GM18499 (cell line): ENCODE measurements at regions not wholly inside any gene's neighbourhood (a gene's known extent, or its start where the extent isn't known, plus 50 kb on each side); places are given as distances from the start of the nearest gene placed in this dataset.
"Not testable (repeated sequence)": the region's sequence is repeated elsewhere in the genome, so short reads cannot be mapped to it uniquely, and the experiment has no call there.

ENCODE experiments used
- ATAC-seq: cut with Tn5 transposase; IDR thresholded peaks from one replicate; pipeline ENCODE4 v1.9.1; 2021; ENCODE audit warnings: moderate number of reproducible peaks; ENCODE audit not compliant: insufficient read depth, unreplicated experiment

DNA sequence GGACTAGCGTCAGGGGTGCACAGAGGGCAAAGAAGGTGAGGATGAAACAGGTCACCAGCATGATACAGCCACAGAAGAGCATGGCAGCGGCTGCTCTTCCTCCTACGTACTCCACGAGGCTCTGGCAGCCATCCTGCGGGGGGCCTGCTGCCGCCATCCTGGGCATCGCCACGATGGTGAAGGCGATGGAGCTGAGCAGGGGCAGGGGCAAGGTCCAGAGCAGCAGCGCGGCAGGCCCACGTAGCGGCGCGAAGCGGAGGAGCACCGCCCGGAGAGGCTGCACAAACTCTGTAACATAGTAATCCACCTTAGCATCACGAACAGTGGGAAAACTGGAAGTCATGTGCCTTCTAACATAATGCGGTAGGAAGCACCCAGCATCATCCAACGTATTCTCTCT, 491.6 kb downstream of the PYDC2 start:
- ATAC-seq, result no peak

DNA sequence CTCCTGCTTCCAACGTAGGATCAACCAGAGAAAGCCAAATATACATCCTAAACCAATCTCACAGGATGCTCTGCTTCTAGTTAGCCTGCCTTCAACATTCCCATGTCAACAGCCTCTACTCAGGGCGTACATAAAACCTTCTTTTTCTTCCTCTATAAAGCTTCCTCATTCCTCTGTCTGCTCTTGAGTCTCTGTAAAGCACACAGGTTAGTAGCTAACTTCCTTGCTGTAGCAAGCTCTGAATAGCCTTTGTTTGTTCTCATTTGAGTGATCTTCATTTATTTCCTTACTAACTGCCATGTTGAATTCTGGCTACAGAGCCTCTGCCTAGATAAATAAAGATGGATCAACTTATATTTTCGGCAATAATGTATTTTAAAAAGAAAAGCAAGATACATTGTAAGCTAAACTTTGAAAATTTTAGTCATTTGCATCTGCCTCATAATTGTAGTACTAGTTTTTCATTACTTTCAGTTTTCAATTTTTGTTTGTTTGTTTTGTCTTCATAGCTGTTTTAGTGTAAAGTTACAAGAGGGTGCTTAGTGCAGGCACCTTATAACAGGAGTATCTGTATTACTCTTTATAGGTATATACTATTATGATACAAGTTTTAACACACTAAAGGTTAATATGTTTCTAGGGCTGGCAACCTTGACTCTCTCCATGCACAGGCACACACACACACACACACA, 498.2 kb downstream of the PYDC2 start:
- ATAC-seq, result no peak

DNA sequence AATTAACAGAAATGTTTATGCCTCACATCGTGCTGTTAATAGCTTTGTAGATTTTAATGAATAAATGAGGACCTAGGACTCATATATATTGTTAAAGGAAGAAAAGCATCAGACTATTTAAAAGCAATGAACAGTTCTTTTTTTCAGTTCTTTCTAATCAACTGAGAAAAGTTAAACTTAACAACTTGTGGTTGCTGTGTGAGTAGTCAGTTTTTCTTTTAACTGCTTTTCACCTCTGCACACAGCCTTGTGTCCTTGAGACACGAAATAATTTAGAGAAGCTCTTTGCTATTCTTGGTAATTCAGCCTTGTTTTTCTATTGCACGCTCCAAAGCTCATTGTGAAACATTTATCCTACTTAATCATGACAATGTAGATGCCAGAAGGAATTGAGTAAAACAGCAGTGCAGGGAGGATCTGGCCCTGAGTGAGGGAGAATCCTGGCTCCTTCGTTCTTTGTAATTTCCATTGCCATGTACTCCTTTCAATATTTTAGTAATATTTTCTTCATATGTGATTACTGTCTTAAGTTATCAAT, 499.0 kb downstream of the PYDC2 start:
- ATAC-seq, result no peak

DNA sequence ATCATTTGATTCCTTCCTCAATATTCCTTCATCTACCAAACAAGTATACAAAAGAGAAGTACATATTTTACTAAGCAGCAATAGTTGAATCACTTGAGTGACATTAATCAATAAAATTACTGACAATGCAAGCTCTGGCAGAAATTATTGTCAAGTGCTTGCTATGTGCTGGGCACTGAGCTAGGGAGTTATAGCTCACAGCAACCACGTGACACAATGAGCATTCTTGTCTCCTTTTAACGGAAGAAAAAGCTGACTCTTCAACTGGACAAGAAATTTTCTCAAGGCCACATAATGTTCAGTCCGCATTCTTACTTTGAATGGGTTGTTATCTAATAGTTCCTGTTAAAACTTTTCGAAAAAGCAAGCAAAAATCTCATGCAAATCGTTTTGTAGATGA, 500.1 kb downstream of the PYDC2 start:
- no peak for ATAC-seq

DNA sequence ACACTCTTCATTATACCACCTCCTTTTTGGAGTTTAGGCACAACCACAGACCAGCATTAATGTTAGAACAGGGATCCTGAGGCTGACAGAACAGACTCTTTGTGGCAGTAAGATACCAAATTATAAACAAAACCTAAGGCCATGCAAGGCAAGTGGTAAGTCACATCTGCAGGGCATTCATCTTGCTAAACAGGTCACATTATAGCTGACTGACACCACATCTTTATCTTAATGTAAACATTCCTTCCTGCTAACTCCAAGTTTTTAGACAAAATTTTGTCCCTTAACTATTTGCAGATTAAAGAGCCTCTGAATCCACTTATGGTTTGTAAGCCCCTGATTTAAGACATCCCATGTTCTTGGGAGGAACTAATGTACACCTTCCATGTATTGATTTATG, 500.6 kb downstream of the PYDC2 start:
- ATAC-seq, result no peak

DNA sequence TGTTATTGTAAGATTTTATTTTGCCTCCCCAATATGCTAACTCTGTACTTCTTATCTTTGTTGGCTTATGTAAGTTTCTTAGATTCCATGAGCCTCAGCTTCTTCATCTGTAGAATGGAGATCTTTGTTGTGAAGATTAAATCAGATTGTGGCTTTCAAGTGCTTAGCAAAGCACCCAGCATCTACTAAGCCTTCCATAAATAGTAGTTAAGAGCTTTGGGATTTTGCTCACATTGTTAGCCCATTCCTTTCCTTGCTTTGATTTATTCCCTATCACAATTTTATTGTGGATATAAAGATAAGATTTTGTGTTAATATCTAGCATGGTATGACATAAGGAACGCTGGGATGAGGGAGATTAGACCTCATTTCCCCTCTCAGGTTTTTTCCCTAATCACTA, 501.4 kb downstream of the PYDC2 start:
- no peak for ATAC-seq

DNA sequence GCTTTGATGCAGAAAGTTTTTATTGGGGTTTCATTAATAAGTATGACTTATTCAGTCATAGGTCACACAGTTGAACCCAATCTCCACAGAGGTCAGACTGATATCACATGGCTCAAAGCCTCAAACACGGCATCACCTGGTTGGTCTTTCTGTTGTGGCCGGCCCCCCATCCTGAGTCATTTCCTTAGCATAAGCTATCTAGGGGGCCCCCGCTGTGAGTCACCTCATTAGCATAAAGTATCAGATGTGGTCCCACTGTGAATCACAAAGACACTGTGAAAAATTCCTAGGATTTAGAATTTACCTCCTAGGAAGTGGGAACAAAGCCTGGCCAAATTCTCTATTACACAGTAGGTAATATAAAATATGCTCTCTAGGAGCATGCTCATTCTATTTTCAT, 502.2 kb downstream of the PYDC2 start:
- no peak for ATAC-seq

DNA sequence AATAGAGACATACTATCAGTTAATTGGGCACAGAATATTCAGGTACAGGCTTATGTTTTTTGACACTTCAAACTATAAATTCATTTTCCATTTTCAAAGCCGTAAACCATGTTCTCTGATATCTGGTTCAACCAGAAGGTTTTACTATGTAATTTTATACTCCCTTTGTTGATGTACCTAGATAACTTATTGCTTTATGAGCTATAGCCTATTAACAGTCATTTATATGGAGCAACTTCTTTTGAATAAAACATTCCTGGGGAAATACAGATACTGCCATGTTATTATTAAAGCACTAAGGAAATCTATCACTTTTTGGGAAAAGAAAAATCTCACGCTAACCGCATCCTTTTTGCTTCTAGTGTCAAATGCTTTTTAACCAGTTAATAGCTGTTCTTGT, 505.6 kb downstream of the PYDC2 start:
- no peak for ATAC-seq

DNA sequence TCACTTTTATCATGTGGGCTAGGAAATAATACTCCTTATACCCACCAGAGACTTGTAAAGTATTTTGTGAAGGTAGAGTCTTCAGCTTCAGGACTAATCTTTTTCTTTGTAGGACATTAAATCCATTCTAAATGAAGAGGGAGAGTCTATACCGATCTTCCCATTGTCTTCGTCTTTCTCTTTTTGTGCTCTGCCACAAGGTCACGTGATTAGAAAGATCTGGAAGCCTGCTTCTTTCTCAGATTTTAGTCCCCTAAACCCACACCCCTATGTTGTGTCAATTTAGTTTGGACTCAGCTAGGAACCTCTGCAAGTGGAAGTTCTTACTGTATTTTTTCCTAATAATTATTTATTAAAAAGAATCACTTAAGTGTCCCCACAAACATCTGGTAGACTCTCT, 507.3 kb downstream of the PYDC2 start:
- no peak for ATAC-seq

DNA sequence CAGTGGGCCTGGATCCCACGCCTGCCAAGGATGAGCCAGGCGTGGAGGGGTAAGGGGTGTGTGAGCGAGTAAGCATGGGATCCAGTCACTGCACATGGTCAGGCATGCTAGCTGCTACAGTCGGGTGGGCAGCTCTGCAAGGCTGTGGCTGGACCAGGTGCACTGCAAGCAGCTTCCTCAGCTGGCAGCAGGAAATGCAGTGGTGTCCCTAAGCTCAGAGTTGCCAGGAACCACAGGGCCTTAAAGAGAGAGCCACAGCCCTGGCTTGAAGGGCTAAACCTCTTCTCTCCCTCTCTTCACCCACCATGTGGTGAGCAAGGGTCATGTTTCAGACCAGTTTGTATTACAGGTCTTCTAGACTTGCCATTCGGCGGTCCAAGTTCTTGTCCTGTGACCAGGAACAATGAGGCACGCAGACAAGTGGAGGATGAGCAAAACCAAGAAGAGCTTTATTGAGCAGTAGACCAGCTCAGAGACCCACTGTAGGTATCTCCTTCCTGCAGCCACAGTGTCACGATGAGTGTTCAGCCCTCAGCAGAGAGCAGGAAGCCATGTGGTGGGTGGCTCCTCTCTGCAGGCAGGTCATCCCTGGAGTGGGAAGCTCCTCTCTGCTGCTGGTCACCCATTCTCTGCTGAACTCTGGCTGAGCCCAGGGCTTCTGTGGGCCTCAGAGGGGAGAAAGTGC, 511.9 kb downstream of the PYDC2 start:
- no peak for ATAC-seq

DNA sequence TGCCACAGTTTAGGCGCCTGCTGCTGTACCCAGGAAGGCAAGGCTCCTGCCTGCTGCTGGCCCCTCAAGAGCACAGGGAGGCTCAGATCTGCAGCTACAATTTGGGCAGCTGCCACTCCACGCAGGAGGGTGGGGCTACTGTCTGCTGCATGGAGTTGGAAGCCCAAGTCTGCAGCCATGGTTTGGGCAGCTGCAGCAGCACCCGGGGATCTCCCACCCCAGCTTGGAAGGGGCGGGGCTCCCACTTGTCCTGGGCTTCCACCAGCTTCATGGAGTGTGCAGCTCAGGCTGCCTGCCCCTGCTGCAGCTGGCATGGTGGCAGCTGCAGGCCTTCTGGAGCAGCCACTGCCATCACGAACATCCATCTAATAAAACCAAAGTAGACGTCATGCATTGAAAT, 512.9 kb downstream of the PYDC2 start:
- ATAC-seq, result no peak

DNA sequence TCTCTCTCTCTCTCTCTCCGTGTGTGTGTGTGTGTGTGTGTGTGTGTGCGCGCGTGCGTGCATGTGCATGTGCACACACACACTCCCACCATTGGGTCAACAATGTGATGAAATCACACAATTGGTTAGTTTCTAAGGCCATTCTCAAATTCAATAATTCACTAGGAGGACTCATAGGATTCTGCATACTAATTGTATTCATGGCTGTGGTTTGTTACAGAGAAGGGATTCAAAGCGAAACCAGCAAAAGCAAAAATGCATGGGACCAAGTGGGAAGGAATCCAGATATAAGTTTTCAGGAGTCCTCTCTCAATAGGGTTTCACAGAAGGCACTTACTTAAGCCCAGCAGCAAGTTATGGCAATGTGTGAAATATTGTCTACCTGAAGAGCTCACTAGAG, 515.0 kb downstream of the PYDC2 start:
- no peak for ATAC-seq

DNA sequence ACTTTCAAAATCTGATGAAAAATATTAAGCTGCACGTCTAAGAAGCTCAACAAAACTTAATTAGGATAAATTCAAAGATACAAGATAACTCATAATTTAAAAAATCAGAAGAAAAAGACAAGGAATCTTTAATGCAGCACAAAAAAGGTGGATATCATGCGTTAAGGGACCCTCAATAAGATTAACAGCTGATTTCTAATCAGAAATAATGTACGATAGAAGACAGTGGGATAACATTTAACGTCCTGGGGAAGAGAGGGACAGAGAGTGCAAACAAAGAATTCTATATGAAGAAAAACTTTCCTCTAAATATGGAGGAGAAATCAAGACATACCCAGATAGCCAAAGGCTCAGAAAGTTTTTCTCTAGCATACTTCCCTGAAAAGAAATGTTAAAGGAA, 519.5 kb downstream of the PYDC2 start:
- no peak for ATAC-seq

DNA sequence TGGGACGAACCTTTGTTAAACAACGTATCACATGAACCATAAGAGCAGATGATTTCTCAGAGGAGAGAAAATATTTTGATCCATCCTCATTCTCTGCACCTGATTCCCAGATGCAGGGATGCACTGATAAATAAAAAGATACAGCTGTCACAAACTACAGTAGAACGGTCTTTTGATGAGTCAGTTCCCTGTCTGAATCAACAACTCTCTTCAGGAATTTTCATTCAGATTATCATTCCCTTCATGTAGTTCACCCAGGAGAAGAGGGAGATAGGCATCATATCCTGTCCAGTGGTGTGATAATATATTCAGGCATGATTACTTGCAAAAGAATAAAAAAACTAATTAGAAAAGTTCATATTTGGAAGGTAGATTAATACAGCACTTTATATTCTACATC, 521.5 kb downstream of the PYDC2 start:
- no peak for ATAC-seq

DNA sequence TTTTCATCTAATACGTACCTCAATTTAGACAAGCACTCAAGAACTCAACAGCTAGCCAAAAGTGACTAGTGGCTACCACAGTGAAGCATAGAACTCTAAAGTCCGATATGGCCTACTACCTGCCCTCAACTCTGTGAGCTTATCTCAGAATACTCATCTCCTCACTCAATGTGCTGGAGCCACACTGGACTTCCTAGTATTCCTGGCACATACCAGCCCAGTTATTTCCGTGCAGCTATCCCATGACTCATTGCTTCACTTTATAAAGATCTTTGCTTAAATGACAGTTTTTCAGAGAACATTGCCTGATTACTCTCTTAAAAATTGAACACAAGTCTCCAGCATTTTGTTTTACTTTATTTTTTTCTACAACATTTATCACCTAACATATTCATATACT, 524.7 kb downstream of the PYDC2 start:
- no peak for ATAC-seq

DNA sequence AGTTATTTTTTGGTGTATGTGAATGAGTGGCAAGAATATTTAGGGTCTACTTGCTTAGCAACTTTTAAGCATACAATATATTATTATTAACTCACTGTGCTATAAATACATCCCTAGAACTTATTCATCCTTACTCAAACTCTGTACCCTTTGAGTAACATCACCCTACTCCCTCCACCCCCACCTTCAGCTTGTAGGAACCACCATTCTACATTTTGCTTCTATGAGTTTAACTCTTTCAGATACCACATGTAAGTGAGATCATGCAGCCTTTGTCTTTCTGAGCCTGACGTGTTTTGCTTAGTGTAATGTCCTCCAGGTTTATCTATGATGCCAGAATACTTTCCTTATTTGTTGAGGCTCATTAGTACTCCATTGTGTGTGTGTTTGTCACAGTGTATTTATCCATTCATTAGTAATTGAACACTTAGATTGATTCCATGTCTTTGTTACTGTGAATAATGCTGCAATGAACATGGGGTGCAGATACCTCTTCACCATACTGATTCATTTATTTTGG, 526.9 kb downstream of the PYDC2 start:
- no peak for ATAC-seq

DNA sequence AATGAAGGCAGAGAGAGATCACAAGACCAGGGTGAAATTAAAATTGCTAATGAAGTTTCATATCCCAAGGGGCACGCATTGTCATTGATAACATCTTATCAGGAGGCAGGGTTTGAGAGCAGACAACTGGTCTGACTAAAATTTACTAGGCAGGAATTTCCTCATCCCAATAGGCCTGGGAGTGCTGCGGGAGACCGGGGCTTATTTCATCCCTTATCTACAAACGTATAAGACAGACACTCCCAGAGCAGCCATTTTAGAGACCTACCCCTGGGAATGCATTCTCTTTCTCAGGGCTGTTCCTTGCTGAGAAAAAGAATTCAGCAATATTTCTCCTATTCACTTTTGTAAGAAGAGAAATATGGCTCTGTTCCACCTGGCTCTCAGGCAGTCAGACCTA, 533.0 kb downstream of the PYDC2 start:
- ATAC-seq, result not testable (repeated sequence)

DNA sequence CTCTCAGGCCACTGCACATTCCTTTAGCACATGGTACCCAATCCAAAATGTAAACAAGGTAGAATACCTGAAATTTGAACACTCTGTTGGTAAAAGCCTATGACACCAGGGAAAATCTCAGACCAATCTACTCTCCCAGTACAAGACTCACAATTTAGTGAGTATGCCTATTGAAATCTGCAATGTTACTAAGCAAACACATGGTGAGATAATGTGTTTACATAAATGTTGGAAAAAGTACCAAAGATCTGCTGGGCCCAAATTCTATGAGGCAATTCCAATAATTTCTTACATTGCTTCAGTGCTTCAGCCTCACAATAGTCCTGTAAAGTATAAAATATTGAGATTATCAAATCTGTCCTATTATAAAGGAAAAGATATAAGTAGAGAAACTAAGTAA, 536.1 kb downstream of the PYDC2 start:
- no peak for ATAC-seq

DNA sequence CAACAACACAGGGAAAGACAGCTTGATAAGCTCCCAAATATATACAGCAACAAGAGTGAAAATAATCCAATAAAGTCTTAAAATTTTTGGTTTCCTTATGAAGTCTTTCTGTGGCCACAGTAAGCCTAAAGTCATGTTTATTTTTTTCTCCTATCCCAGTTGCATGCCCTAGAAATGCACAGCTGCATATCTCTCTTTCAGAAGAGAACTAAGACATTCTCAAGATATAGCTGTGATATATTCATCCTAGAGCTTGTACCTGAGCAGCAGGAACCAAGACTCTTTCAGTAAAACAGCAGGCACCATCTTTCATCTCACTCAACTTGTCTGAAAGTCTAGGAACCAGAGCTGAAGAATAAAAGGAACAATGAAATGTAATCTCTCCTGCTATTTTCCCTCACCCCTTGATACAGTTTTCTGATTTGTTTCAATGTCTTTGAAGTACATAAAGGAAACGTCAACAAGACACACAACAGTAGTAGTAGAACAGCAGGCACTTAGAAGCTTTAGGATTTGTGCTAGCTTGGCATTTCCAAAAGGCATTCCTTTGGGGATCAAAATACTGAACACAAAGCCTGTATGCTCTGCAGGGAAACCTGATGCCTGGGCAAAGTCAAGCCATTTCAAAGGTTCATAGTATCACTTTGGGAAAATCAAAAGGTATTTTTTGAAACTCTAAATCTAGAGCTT, 536.8 kb downstream of the PYDC2 start:
- ATAC-seq, result no peak

DNA sequence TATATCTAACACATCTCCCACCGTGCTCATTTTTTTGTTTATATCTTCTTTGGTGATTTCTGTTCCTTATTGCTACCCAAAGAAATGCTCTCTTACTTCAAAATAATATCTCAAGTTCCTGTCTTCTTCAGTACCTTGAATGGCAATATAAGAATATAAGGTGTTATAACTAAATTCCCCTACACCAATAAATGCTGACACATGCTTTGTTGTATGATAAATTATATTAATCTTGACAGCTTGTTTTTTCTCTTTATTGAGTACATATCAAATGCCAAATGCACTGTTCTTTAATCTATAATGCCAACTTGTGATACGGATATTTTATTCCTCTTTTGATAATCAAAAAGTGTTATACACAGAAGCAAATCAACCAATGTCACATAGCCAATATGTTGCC, 540.3 kb downstream of the PYDC2 start:
- no peak for ATAC-seq

DNA sequence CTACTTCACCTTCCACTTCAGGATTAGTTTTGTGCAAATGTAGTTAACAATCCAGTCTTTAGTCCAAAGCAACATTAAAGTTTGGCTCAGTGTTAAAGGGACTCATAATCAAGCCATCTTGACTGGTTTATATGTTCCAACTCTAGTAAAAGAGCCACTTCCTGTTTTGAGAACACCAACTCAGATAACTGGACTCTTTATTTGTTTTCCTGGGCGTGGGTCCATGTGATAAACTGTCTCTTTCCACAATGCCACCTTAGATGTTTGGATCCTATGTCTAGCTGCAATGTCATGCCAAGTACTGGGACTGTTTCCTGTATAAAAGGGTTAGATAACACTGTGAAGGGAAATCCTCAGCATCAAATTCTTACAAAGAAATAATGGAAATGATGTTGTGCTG, 545.0 kb downstream of the PYDC2 start:
- ATAC-seq, result no peak
